ENCODE measurements at regions not wholly inside any gene's neighbourhood (a gene's known extent, or its start where the extent isn't known, plus 50 kb on each side); places are given as distances from the start of the nearest gene placed in this dataset.

DNA sequence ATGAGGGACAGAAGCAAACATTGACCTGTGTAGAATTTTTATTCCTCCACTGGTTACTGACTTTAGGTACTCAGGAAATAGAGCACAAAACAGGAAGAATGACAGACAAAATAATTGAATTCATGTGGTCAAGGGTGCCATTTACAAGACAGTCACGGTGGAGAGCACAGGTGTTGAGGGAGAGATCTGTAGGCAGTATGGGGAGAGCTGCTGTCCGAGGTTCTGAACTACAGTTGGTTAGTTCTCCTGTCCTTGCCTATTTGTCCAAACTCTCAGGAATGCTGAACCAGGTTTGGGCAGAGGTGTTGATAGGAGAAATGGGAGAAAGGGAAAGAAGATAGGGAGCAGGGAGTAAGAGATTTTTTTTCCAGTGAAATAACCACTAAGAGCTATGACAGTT, 178.5 kb upstream of the ZBTB20 start:
- DNase-seq (ENCODE audit: low read depth), result peak; percentile 63

DNA sequence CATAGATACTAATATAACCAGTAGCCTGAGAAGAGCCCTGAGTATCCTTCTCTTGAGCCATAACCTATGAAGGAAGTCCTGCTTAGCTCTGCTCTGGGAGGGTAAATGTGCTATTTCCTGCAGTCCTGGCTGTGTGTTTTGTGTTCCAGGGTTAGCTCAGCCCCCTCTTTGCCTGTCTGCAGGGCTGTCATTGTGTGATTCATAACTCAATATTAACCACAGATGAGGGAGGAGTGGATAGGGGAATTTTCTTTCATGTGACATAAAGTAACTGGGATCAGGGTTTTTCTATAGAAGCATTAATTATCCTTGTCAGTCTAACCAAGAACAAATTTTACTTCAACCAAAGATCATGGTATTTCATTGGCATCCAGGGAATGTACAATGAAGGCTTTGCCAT, 183.3 kb upstream of the ZBTB20 start:
- DNase-seq (ENCODE audit: low read depth), result peak; percentile 73

DNA sequence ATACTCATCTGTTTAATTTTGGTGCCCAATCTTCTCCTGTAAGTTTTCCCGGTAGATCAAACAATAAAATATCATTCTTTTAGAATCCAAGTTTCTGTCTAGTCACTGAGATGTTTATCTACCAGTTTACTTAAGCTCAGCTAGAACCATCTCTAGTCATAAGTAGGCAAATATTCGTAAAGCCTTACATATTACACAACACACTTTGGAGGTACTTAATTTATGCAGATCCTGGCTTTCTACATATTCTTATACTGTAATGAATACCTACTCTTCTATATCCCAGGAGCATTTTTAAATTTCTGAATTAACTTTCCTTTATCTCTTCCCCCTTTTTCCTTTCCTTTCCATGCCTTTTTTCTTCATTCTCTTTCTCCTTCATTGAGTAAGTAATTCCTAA, 185.9 kb upstream of the ZBTB20 start:
- no peak for DNase-seq (ENCODE audit: low read depth)

DNA sequence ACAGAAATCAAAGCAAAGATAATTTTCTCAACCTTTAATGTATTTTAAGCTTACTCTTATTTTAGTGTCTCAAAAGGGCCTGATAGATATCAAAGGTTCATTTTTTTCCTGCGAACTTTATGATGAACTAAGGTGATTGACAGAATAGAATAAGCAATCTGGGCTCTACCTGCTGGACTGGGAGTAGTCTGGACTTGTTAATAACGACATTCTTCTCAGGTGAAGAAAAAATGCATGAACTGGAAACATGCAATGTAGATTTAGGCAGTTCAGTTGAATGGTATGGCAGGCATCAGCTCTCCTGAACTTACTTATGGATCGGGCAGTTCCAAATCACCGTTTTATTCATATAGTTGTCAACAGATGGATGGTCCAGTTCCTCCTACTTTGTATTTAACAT, 189.7 kb upstream of the ZBTB20 start:
- DNase-seq (ENCODE audit: low read depth), result no peak

DNA sequence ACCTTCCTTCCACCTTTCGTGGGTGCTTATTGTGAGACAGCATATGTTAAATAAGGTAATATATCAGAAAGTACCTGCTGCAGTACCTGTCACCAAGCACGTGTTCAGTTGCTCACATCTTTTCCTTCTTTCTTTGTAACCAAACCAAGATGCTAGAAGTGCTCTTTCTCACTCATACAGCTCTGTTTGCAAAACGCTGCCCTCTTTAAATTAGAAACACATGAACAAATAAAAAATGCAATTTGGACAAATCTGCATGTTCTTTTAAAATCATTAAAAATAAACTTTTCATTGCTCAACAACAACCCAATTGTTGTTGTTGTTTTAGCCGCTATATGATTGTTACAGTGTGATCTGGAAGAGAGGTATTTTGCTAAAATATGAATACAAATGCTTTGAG, 193.5 kb upstream of the ZBTB20 start:
- no peak for DNase-seq (ENCODE audit: low read depth)

DNA sequence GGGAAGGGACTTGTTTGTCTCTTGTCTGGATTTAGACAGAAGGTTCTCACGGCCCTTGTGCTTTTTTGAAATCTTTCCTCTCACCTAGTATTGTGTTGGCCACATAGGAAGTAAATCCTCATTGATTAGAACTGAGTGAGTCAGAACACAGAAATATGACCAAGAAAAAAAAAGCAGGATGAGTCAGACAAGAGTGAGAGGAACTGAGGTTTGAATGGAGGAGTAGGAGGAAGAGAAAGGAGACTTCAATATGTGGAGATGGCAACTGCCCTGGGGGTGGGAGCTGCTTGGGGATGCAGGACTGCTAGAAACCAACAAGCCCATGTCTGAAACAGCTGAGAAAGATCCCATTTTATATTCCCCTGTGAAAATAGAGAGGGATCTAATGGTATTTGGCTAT, 194.1 kb upstream of the ZBTB20 start:
- peak; percentile 88 for DNase-seq (ENCODE audit: low read depth)

DNA sequence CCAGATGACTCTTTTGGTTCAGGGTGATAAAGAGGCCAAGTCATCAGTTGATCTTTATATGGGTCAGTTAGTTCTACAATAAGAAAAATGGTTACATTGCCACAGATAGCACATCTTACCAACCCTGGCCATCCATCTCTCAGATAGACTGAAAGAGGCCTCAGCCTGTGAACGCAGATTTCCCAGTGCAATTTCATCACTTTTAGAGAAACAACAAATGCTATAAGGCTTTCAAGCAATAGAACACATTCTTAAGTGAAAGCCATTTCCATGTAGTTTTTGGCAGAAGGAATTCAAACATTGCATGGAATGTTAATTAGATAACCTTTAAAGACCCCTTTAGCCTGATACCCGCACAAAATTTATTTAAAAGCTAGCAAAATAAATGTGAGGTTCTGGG, 200.6 kb upstream of the ZBTB20 start:
- DNase-seq (ENCODE audit: low read depth), result no peak

DNA sequence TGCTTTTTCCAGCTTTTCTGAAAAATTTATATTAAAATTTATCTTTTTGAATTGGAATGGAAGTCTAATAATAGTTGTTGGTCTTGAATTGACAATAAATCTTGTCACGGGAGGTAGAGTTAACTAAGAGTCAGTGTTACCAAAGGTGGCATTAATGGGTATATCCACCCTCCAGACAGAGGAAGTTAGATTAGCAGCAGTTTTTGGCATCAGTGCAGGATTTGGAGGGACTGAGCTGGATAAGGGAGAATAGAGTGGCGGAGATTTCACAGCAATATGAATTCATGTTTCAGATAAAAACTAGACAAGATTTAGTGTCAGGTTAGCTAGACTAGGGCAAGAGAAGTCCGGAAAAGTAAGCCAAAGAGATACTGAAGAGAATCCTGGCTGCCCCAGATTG, 201.3 kb upstream of the ZBTB20 start:
- no peak for DNase-seq (ENCODE audit: low read depth)

DNA sequence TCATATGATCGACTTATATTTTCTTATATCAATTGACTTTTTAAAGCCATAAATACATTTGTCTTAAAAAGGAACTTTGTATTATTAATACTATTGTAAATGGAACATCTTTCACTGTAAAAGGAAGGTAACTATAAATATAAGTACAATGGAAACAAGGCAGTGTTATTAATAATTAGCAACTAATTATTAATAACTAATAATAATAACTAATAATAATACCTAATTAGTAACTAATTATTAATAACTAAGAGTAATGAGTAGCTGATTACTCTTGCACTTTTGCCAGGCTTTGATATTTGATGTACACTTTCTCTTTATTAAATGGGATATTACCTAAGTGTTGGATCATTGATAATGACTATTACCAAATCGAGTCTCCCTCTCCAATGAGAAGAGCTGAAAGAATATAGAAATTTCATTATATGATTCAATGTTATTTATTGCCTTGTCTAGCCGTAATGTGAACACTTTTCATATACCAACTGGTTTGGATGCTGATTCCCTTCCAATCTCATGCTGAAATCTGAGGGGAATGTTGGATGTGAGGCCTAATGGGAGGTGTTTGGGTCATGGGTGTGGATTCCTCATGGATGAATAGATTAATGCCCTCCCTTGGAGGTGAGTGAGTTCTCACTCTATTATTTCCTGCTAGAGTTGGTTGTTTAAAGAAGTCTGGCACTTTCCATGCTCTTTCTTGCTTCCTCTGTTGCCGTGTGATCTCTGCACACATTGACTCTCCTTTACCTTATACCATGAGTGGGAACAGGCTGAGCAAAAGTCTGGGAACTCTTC, 202.1 kb upstream of the ZBTB20 start:
- peak; percentile 16 for DNase-seq (ENCODE audit: low read depth)

DNA sequence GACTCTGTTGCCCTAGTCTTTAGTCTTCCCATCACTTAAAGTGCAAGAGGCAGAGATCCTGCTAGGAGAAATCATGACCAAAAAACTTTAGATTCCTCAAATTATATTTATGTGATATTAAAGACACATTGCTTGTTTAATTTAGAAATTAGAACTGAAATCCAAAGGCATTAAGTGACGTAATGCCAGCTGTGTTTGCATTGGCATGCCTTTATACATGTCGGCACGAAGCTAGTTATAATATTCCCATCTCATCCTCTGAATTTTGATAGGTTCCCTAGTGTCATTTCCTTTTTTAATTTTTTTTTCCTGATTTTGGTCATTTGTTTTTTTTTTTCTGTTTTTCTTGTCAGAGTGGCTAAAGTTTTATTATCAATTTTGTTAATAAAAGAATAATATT, 203.5 kb upstream of the ZBTB20 start:
- no peak for DNase-seq (ENCODE audit: low read depth)

DNA sequence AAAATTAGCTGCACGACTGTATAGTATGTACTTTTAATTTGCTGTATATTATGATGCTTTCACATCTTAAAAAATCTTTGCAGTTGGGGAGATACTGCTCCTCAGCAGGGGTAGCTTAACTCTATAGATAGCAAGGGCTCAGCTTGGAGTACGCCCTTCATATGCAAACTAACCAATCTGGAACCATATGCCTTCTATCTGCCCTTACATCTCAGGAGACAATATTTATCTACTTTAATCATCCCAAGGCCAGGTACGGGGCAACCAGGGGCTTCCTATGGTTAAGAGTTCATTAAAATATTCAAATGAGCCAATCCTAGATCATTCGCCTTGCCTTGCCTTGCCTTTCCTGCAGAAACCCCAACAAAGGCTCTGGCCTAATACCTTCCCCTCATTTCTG, 204.1 kb upstream of the ZBTB20 start:
- DNase-seq (ENCODE audit: low read depth), result no peak

DNA sequence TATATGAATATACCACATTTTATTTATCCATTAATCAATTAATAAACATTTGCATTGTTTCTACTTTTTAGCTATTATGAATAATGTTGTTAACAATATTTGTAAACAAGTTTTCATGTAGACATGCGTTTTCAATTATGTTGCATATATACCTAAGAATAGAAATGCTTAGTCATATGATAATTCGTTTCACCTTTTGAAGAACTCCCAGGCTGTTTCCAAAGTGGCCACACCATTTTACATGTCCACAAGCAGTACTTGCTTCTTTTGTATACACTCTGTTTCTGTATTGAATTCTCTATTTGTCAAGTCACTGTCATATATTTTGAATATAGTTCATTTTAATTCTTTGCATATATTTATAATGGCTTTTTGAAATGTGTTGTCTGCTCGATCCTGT, 206.9 kb upstream of the ZBTB20 start:
- no peak for DNase-seq (ENCODE audit: low read depth)

DNA sequence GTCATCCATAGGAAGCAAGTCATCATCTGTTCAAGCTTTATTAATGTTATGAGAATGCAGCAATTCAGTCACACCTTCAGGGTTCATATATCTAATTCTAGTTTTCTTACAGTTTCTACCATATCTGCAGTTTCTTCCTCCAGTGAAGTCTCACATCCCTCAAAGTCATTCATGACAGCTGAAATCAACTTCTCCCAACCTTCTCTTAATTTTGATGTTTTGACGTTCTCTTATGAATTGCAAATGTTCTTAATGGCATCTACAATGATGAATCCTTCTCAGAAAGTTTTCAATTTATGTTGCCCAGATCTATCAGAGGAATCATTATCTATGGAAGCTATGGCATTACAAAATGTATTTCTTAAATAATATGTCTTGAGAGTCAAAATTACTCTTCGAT, 210.4 kb upstream of the ZBTB20 start:
- DNase-seq (ENCODE audit: low read depth), result no peak

DNA sequence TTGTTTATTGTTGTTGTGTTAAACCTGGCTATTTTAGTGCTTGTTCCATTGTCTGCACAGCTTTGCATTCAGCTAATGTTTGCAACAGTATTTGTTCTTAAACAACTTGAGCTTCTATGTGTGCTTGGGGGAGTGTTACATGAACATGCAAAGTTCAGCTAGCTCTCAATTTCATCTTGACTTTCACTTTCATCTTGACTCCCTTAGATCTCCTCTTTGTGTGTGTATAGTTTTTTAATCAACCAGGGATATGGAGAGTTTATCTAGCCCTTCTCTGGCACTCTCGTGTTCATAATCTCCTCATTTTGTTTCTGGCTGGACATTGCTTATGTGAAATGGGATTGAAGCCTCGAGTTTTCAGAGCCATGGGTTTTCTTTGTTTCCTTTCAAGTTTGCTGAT, 212.4 kb upstream of the ZBTB20 start:
- peak; percentile 47 for DNase-seq (ENCODE audit: low read depth)

DNA sequence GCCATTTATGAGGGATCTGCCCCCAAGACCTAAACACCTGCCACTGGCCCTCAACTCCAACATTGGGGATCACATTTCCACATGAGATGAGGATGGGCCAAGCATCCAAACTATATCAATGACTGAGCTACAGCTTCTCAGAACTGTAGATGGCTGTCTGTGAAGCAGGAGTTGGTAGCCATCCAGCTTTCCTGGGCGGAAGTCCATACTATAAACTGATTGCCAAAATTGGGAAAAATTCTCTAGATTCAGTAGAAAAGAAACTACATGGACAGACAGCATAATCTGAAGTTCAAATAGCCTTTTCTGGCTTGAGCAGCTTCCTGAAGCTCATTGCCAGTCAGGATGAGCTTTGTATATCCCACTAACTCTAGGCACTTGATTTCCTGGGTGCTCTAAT, 214.7 kb upstream of the ZBTB20 start:
- DNase-seq (ENCODE audit: low read depth), result no peak

DNA sequence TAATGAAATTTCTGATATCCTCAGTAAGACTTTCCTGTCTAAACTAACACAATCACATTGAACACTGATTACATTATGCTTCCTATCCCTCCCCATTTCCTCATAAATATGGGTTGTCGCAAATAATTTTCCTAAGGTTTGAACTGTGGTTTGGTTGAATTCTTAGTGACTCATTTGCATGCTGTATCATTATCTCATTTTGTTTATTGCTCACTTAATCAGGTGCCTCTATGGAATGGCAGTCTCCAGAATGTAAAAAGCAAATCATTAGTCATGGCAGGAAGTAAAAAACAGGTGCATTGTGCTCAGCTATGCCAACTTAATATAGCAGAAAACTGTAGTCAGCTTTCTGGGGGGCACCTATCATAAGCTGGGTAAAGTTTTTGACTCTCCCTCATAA, 216.0 kb upstream of the ZBTB20 start:
- DNase-seq (ENCODE audit: low read depth), result peak; percentile 74

DNA sequence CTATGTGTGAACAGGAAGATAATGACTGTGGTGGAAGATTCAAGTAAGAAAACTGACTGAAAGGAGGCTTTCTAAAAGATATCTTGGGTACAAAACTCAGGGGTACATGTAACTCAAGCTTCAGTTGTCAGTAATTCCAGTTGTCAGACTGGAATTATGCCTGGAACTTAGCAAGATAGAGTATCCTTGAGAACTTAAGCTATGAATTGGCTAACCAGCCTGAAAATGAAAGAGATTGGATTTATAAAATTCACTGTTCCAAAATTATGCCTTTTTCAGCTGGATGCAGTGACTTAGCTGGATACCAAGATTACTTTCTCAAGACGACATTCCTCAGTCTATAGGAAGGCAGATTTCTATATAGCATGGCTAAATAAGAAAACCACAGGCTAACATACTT, 221.9 kb upstream of the ZBTB20 start:
- no peak for DNase-seq (ENCODE audit: low read depth)

DNA sequence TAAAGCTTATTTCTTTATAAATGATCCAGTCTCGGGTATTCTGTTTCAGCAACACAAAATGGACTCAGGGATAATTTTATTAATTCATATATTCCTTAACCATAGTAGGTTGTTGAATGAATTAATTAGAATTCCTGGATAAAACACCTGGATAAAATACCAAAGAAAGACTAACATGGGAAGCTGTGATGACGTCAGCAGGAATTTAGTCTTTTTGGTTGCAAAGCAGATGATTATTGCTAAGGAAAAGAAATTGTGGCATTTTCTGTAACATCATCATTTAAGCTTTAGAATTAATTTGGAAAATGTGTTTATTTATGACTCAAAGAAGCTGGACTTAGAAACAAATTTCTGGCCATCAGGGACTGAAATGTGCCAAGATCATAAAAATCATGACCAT, 228.3 kb upstream of the ZBTB20 start:
- no peak for DNase-seq (ENCODE audit: low read depth)

DNA sequence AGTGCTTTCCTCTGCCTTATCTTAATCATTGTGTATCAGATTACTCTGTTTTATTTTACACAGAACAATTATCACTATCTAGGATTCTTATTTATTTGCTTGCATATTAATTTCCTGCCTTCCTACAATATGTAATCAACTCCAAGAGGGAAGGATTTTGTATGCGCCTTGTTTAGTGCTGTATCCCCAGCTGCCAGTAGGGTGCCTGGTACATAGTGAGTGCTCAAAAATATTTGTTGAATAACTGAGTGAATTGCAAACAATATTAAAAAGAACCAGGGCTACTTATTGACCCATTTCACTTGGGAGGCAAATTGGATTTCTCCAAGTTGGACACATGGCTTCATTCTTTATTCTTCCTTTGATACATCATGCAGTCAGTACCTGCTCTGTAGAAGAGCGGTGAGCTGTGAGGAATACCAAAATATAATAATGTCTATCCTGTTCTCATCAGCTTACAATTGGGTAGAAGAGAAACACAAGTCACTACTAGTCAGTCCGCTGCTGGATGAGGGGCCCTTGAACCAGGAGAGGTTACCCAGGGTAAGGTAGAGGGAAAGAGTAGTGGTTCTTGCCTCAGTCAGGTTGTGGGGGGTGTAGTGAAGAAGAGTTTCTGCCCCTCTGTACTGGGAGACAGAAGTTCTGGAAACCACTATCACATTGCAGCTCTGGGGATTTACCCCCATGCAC, 233.9 kb upstream of the ZBTB20 start:
- no peak for DNase-seq (ENCODE audit: low read depth)

DNA sequence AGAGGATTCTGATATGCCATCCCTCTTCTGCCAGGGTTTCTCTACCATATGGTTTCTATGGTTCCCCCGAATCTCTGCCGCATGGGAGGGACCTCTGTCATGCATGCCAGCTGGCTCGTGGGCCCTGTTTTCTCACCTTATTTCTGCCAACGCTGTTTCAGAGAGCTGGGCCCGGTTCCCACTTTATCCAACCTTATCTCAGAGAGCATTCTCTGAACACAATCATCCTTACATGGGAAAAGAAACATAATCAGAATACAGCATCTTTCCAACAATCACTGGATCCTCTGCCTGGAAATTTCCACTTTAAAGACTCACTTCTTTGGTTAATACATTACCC, 234.5 kb upstream of the ZBTB20 start:
- DNase-seq (ENCODE audit: low read depth), result no peak

DNA sequence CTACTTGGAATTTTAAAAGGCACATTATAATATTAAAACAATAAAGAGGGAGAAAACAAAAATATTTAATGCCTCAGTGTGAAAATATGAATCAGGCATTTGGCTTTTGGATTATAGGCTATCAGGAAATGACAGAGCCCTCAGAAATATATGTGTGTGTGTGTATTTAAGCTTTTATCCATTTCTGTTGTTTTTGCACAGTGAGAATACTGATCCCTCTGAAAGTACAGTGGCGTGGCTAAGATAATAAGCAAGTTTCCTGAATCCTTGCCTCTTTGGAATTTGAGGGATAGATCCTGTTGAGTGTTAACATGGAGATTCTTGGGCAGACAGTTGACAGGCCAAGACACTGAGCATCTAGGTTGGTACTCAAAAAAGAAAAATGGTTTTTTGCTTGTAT, 234.8 kb upstream of the ZBTB20 start:
- no peak for DNase-seq (ENCODE audit: low read depth)

DNA sequence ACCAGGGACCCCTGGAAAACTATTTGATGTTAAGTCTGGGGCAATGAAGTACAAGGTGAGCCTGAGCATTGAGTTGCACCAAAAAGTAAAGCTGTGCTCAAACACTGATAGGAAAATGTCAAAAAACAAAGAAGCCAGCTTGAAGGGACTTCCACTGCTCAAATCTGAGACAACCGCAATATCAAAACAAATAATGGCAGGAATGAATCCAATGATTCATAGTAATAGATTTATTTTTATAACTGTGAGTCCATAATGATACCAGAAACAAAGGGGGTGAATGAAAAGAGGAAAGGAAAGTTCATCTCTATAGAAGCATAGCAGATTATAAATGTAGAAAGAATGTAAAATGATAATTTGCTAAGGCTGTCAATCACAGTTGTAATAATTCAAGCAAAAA, 237.3 kb upstream of the ZBTB20 start:
- DNase-seq (ENCODE audit: low read depth), result no peak

DNA sequence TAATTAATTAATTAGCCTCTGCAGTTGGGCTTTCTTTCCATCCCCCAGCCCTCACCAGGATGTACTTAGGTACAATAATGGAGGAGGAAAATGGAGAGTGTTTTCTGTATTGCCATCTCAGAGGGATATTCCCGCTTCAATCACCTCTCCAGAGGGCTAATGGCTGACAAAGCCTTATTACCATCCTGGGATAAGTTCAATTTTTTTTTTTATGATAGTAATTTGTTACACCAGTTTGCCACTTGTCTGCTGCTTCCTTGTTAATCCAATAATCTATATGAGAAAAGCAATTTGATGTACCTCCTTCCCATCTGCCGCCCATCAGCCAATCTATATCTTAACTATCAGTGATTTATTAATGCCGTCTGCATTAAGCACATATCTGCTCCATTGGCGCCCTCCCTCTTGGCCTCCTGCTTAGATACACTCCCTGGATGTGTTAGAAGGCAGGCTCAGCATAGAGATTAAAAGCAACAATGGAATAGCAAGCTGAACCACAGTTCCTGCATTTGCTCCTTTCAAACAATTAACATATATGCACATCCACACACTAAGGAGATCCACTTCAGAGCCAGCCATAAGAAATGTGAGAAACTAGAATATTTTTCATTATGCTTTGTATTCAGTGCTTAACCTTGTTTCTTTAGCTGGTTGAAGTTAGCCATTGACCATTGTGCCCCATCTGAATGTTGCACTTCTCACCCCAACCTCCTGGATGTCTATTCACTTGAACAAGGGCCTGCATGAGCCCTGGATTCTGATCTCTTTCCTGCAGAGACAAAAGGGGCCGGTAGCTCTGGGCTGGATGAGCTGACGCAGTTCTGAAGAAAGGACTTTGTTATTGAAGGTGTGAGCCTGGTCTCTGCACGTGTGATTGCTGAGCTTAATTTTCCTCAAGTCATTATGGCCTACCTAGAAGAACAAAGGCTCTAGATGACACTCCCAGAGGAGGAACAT, 237.3 kb upstream of the GAP43 start:
- DNase-seq (ENCODE audit: low read depth), result no peak

All from M059J (cell line).